Neural cell (in vitro differentiated cells): ENCODE measurements at regions not wholly inside any gene's neighbourhood (a gene's known extent, or its start where the extent isn't known, plus 50 kb on each side); places are given as distances from the start of the nearest gene placed in this dataset.

Source experiments
- H2AFZ ChIP-seq: fragments of 200-600, 300-800 bp; sonication (generic), shearing (Covaris generic); 2 replicates; pipeline ENCODE4 v1.6.0; 2014; ENCODE audit warnings: low read depth, mild to moderate bottlenecking, antibody characterized with exemption, low read length, moderate library complexity
- H3F3A ChIP-seq: fragments of 200-600 bp; shearing (Covaris generic); 2 replicates; pipeline ENCODE4 v1.6.1; 2016; ENCODE audit warnings: mild to moderate bottlenecking, moderate library complexity, mixed read lengths, antibody characterized with exemption, low read length; ENCODE audit not compliant: insufficient read depth, poor library complexity, severe bottlenecking
- H3K27ac ChIP-seq: fragments of 200-600, 300-800 bp; sonication (generic), shearing (Covaris generic); 2 replicates; pipeline ENCODE4 v1.5.1; 2014; ENCODE audit warnings: mild to moderate bottlenecking, low read length, moderate library complexity
- H3K27me3 ChIP-seq: fragments of 300-800, 200-600 bp; sonication (generic), shearing (Covaris generic); 2 replicates; pipeline ENCODE4 v1.6.0; 2014; ENCODE audit warnings: mild to moderate bottlenecking, low read depth, low read length, moderate library complexity; ENCODE audit not compliant: insufficient read depth
- H3K36me3 ChIP-seq: fragments of 300-800, 200-600 bp; sonication (generic), shearing (Covaris generic); 2 replicates; pipeline ENCODE4 v1.5.1; 2014; ENCODE audit warnings: mild to moderate bottlenecking, antibody characterized with exemption, low read length, moderate library complexity; ENCODE audit not compliant: insufficient read depth
- H3K4me2 ChIP-seq: fragments of 300-800, 200-600 bp; sonication (generic), shearing (Covaris generic); 2 replicates; pipeline ENCODE4 v1.6.0; 2014; ENCODE audit warnings: mild to moderate bottlenecking, low read length
- H3K4me3 ChIP-seq: fragments of 300-800, 200-600 bp; sonication (generic), shearing (Covaris generic); 2 replicates; pipeline ENCODE4 v1.5.1; 2014; ENCODE audit warnings: mild to moderate bottlenecking, low read length, moderate library complexity
- H3K79me2 ChIP-seq: fragments of 200-600 bp; shearing (Covaris generic); replicated peaks from 2 replicates; pipeline ENCODE4 v1.6.0; 2014; ENCODE audit warnings: mild to moderate bottlenecking, low read length, moderate library complexity; ENCODE audit not compliant: insufficient read depth
- H3K9ac ChIP-seq: fragments of 300-800, 200-600 bp; sonication (generic), shearing (Covaris generic); 2 replicates; pipeline ENCODE4 v1.6.1; 2016; ENCODE audit warnings: mild to moderate bottlenecking, low read length, mixed read lengths
- H3K9me2 ChIP-seq: fragments of 200-600 bp; shearing (Covaris generic); 2 replicates; pipeline ENCODE4 v1.6.1; 2016; ENCODE audit warnings: mild to moderate bottlenecking, low read length, mixed read lengths; ENCODE audit not compliant: insufficient read depth
- H3K9me3 ChIP-seq: fragments of 200-600, 300-800 bp; sonication (generic), shearing (Covaris generic); 2 replicates; pipeline ENCODE4 v1.6.1; 2016; ENCODE audit warnings: mild to moderate bottlenecking, mixed run types, low read length, moderate library complexity, mixed read lengths
- H4K20me1 ChIP-seq: fragments of 200-600 bp; shearing (Covaris generic); 2 replicates; pipeline ENCODE4 v1.6.1; 2016; ENCODE audit warnings: mild to moderate bottlenecking, mixed run types; ENCODE audit not compliant: insufficient read depth
- EP300 ChIP-seq: fragments of 450-650 bp; conservative IDR thresholded peaks from 2 replicates; pipeline ENCODE4 v1.6.1; 2014; ENCODE audit warnings: antibody characterized with exemption, mild to moderate bottlenecking, moderate library complexity; ENCODE audit not compliant: poor library complexity, severe bottlenecking
- EZH2 ChIP-seq: fragments of 200-600, 300-800 bp; shearing (Covaris generic), sonication (generic); IDR thresholded peaks from 2 replicates; pipeline ENCODE4 v1.6.1; 2014; ENCODE audit warnings: antibody characterized with exemption, low read length, borderline replicate concordance, mild to moderate bottlenecking; ENCODE audit not compliant: insufficient read depth, poor library complexity, severe bottlenecking
- MXI1 ChIP-seq: fragments of 450-650 bp; conservative IDR thresholded peaks from 2 replicates; pipeline ENCODE4 v1.6.1; 2014; ENCODE audit warnings: antibody characterized with exemption, mild to moderate bottlenecking; ENCODE audit not compliant: poor library complexity, severe bottlenecking
- POLR2AphosphoS5 ChIP-seq: IDR thresholded peaks from 2 replicates; pipeline ENCODE4 v1.6.1; 2012
- RAD21 ChIP-seq: fragments of 450-650 bp; conservative IDR thresholded peaks from 2 replicates; pipeline ENCODE4 v1.6.1; 2014; ENCODE audit warnings: antibody characterized with exemption, mild to moderate bottlenecking, moderate library complexity
- SMC3 ChIP-seq: fragments of 450-650 bp; conservative IDR thresholded peaks from 2 replicates; pipeline ENCODE4 v1.6.1; 2014; ENCODE audit warnings: antibody characterized with exemption, mild to moderate bottlenecking, moderate library complexity; ENCODE audit not compliant: poor library complexity
- TAF1 ChIP-seq: IDR thresholded peaks from 2 replicates; pipeline ENCODE4 v1.6.1; 2012; ENCODE audit warnings: low read depth
- TF ChIP-seq, protein P1 (sequence below): fragments of 450-650 bp; IDR thresholded peaks from 2 replicates; pipeline ENCODE4 v1.5.1; 2014; ENCODE audit warnings: antibody characterized with exemption, mild to moderate bottlenecking, moderate library complexity; ENCODE audit not compliant: poor library complexity, severe bottlenecking
- TF ChIP-seq, protein P2 (sequence below): IDR thresholded peaks from 2 replicates; pipeline ENCODE4 v1.6.1; 2012; ENCODE audit warnings: borderline replicate concordance

DNA sequence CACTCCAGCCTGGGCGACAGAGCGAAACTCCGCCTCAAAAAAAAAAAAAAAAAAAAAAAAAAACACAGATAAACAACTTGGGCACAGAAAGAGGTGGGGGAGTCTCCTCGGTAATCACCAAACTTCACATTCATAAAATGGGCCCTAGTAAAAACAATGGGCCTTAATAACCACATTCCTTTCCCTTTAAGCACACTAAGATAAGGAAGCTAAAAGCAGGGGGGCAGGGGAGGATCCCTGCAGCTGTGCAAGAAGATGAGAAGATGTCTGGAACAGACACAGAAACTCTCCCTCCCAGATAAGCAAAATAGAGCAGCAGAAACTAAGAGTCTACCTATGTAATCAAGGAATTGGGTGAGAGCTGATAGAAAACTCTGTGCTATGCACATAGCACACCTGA lies 111.2 kb upstream of the FAM174A start:
- Histone ChIP-seq H4K20me1 (no peaks in the 10 kb centered on the region), H3K79me2 (no peaks in the 10 kb centered on the region), H3K36me3 (no peaks in the 10 kb centered on the region), H3K4me3 (no peak overlapping the region), H3K27ac (no peak overlapping the region), H3K9ac (no peak overlapping the region), H2AFZ (no peak overlapping the region), H3K27me3 (no peaks in the 10 kb centered on the region), H3K9me3 (peaks cover 11% of the 10 kb centered on the region), H3K4me2 (no peak overlapping the region), H3K9me2 (no peaks in the 10 kb centered on the region), H3F3A (no peaks in the 10 kb centered on the region)
- TF ChIP-seq, protein P1, sequence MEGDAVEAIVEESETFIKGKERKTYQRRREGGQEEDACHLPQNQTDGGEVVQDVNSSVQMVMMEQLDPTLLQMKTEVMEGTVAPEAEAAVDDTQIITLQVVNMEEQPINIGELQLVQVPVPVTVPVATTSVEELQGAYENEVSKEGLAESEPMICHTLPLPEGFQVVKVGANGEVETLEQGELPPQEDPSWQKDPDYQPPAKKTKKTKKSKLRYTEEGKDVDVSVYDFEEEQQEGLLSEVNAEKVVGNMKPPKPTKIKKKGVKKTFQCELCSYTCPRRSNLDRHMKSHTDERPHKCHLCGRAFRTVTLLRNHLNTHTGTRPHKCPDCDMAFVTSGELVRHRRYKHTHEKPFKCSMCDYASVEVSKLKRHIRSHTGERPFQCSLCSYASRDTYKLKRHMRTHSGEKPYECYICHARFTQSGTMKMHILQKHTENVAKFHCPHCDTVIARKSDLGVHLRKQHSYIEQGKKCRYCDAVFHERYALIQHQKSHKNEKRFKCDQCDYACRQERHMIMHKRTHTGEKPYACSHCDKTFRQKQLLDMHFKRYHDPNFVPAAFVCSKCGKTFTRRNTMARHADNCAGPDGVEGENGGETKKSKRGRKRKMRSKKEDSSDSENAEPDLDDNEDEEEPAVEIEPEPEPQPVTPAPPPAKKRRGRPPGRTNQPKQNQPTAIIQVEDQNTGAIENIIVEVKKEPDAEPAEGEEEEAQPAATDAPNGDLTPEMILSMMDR = no peak
- TF ChIP-seq EZH2 (no peak), RAD21 (no peak), TAF1 (no peak)

DNA sequence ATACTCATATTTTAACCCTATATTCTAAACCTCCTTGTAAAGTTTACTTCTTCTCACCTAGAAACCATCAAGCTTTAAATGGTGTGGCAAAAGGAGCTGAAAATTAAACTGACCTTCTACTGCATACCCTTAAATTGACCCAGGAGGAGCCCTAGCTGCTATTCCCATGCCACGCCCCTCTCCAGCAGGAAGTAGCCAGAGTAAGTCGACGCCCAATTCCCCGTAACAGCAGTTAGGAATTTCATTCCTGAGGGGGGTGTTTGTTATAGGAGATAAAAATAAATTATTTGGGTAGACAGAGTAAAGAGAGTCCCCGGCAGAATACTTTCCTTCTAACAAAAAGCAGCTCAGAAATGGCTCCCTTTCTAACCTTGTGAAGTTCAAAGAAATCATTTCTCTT lies 111.8 kb upstream of the FAM174A start:
- no peaks in the 10 kb centered on the region for H4K20me1 ChIP-seq
- no peaks in the 10 kb centered on the region for H3F3A ChIP-seq
- TF ChIP-seq SMC3 (no peak), MXI1 (no peak), TAF1 (no peak), EP300 (no peak), RAD21 (no peak), EZH2 (no peak), POLR2AphosphoS5 (no peak)
- TF ChIP-seq, protein P1 = no peak
- TF ChIP-seq, protein P2, sequence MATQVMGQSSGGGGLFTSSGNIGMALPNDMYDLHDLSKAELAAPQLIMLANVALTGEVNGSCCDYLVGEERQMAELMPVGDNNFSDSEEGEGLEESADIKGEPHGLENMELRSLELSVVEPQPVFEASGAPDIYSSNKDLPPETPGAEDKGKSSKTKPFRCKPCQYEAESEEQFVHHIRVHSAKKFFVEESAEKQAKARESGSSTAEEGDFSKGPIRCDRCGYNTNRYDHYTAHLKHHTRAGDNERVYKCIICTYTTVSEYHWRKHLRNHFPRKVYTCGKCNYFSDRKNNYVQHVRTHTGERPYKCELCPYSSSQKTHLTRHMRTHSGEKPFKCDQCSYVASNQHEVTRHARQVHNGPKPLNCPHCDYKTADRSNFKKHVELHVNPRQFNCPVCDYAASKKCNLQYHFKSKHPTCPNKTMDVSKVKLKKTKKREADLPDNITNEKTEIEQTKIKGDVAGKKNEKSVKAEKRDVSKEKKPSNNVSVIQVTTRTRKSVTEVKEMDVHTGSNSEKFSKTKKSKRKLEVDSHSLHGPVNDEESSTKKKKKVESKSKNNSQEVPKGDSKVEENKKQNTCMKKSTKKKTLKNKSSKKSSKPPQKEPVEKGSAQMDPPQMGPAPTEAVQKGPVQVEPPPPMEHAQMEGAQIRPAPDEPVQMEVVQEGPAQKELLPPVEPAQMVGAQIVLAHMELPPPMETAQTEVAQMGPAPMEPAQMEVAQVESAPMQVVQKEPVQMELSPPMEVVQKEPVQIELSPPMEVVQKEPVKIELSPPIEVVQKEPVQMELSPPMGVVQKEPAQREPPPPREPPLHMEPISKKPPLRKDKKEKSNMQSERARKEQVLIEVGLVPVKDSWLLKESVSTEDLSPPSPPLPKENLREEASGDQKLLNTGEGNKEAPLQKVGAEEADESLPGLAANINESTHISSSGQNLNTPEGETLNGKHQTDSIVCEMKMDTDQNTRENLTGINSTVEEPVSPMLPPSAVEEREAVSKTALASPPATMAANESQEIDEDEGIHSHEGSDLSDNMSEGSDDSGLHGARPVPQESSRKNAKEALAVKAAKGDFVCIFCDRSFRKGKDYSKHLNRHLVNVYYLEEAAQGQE = no peak
- no peak overlapping the region for H3K4me2 ChIP-seq
- H3K79me2 ChIP-seq = no peaks in the 10 kb centered on the region
- no peak overlapping the region for H3K4me3 ChIP-seq
- no peaks in the 10 kb centered on the region for H3K9me2 ChIP-seq
- H2AFZ ChIP-seq = no peak overlapping the region
- peaks cover 11% of the 10 kb centered on the region for H3K9me3 ChIP-seq
- no peak overlapping the region for H3K9ac ChIP-seq
- no peak overlapping the region for H3K27ac ChIP-seq
- no peaks in the 10 kb centered on the region for H3K27me3 ChIP-seq
- H3K36me3 ChIP-seq = no peaks in the 10 kb centered on the region
